ENCODE measurements at regions not wholly inside any gene's neighbourhood (a gene's known extent, or its start where the extent isn't known, plus 50 kb on each side); places are given as distances from the start of the nearest gene placed in this dataset.

- in situ Hi-C loops (cut with MboI; ENCODE audit: low sequenced_read_pairs) = no loop called here
Observed at GRCh38 chr6:14787677-14788076, 458.2 kb upstream of the JARID2 start.

GRCh38 chr6:14789996-14790395, 455.9 kb upstream of the JARID2 start:
- in situ Hi-C loops (cut with MboI; ENCODE audit: low sequenced_read_pairs) = no loop called here

- in situ Hi-C loops (cut with MboI; ENCODE audit: low sequenced_read_pairs) = no loop called here
Observed at GRCh38 chr6:14790976-14791375, 454.9 kb upstream of the JARID2 start.

GRCh38 chr6:14791526-14791925, 454.3 kb upstream of the JARID2 start:
- in situ Hi-C loops (cut with MboI; ENCODE audit: low sequenced_read_pairs) = no loop called here

- in situ Hi-C loops (cut with MboI; ENCODE audit: low sequenced_read_pairs) = no loop called here
Observed at GRCh38 chr6:14792118-14792955, 453.5 kb upstream of the JARID2 start.

- in situ Hi-C loops (cut with MboI; ENCODE audit: low sequenced_read_pairs) = no loop called here
Observed at GRCh38 chr6:14795451-14795850, 450.4 kb upstream of the JARID2 start.

- in situ Hi-C loops (cut with MboI; ENCODE audit: low sequenced_read_pairs) = no loop called here
Observed at GRCh38 chr6:14796974-14797762, 448.7 kb upstream of the JARID2 start.

- in situ Hi-C loops (cut with MboI; ENCODE audit: low sequenced_read_pairs) = no loop called here
Observed at GRCh38 chr6:14797875-14798593, 447.8 kb upstream of the JARID2 start.

- in situ Hi-C loops (cut with MboI; ENCODE audit: low sequenced_read_pairs) = no loop called here
Observed at GRCh38 chr6:14798594-14798982, 447.3 kb upstream of the JARID2 start.

GRCh38 chr6:14798996-14799588, 446.8 kb upstream of the JARID2 start:
- in situ Hi-C loops (cut with MboI; ENCODE audit: low sequenced_read_pairs) = no loop called here

- in situ Hi-C loops (cut with MboI; ENCODE audit: low sequenced_read_pairs) = no loop called here
Observed at GRCh38 chr6:14799928-14800327, 445.9 kb upstream of the JARID2 start.

GRCh38 chr6:14802514-14803160, 443.2 kb upstream of the JARID2 start:
- in situ Hi-C loops (cut with MboI; ENCODE audit: low sequenced_read_pairs) = no loop called here

- in situ Hi-C loops (cut with MboI; ENCODE audit: low sequenced_read_pairs) = no loop called here
Observed at GRCh38 chr6:14804001-14804784, 441.7 kb upstream of the JARID2 start.

- in situ Hi-C loops (cut with MboI; ENCODE audit: low sequenced_read_pairs) = no loop called here
Observed at GRCh38 chr6:14804785-14805210, 441.1 kb upstream of the JARID2 start.

- in situ Hi-C loops (cut with MboI; ENCODE audit: low sequenced_read_pairs) = no loop called here
Observed at GRCh38 chr6:14806101-14806500, 439.8 kb upstream of the JARID2 start.

GRCh38 chr6:14807130-14807529, 438.7 kb upstream of the JARID2 start:
- in situ Hi-C loops (cut with MboI; ENCODE audit: low sequenced_read_pairs) = no loop called here

GRCh38 chr6:14807971-14808370, 437.9 kb upstream of the JARID2 start:
- in situ Hi-C loops (cut with MboI; ENCODE audit: low sequenced_read_pairs) = no loop called here

GRCh38 chr6:14810021-14810420, 435.8 kb upstream of the JARID2 start:
- in situ Hi-C loops (cut with MboI; ENCODE audit: low sequenced_read_pairs) = no loop called here

GRCh38 chr6:14811775-14812428, 434.0 kb upstream of the JARID2 start:
- in situ Hi-C loops (cut with MboI; ENCODE audit: low sequenced_read_pairs) = no loop called here
